HG02884 (cell line): ENCODE measurements at regions not wholly inside any gene's neighbourhood (a gene's known extent, or its start where the extent isn't known, plus 50 kb on each side); places are given as distances from the start of the nearest gene placed in this dataset.
"Not testable (repeated sequence)": the region's sequence is repeated elsewhere in the genome, so short reads cannot be mapped to it uniquely, and the experiment has no call there.

Experiments
- ATAC-seq: cut with Tn5 transposase; IDR thresholded peaks from one replicate; pipeline ENCODE4 v1.9.1; 2021; ENCODE audit warnings: mild to moderate bottlenecking, moderate library complexity; ENCODE audit not compliant: unreplicated experiment

GRCh38 chr5:114148253-114148652, 213.6 kb upstream of the KCNN2 start:
- no peak for ATAC-seq

GRCh38 chr5:114148728-114149127, 213.1 kb upstream of the KCNN2 start:
- not testable (repeated sequence) for ATAC-seq

GRCh38 chr5:114152656-114153360, 209.1 kb upstream of the KCNN2 start:
- ATAC-seq, result no peak

DNA sequence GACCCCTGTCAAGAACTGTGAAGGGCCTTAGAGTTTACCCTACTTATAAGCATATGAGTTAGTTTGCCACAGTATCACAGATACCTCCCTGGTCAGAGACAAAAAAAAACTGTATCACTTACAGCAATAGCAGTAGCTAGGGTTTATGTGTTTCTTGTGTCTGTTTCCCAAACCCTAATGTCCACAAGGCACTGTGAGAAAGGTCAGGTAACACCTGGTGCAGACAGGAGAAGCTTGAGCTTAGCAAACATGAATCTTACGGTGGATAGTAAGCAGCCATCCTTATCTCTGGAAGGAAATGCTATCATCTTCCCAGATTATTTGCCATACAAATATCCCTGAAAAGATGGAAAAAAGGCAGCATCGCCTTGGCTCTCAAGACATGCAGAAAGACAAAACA, 208.5 kb upstream of the KCNN2 start:
- ATAC-seq, result no peak

GRCh38 chr5:114153833-114154232, 208.0 kb upstream of the KCNN2 start:
- ATAC-seq, result no peak

GRCh38 chr5:114166081-114166480, 195.8 kb upstream of the KCNN2 start:
- ATAC-seq, result no peak

- ATAC-seq, result no peak
Measured at GRCh38 chr5:114174131-114174530, 187.7 kb upstream of the KCNN2 start.

GRCh38 chr5:114174837-114175236, 187.0 kb upstream of the KCNN2 start:
- ATAC-seq, result no peak

DNA sequence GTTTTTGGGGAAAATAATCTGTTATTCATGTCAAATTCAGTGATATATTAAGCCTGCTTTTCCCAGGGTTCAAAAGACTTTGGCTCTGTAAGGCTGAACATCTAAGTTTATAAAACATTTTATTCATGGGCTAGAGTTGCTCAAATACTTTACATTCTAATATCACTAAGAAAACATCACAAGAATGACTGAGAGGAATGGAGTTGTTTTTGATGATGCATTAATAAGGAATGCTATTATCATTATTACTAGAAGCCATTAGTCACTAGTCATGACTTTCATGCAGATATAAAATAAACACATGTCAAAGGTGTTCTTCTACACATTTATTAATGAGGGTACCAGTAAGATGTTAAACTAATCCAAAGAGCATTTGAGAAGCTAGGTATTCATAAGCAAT, 185.5 kb upstream of the KCNN2 start:
- no peak for ATAC-seq

DNA sequence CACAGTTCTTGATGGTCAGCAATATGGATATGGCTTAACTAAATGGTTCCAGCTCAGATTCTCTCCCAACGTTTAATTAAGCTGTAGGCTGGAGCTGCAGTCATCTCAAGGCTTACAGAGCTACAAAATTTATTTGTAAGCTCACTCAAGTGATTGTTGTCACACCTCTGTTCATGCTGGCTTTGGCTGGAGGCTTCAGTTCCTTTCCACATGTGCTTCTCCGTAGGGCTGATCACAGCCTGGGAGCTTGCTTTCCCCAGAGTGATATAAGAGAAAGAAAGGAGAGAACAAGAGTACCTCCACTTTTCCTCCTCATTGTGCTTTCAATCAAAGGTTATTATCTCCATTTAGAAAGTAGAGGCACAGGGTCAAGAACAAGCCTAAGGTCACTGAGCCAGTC, 182.7 kb upstream of the KCNN2 start:
- ATAC-seq, result no peak

DNA sequence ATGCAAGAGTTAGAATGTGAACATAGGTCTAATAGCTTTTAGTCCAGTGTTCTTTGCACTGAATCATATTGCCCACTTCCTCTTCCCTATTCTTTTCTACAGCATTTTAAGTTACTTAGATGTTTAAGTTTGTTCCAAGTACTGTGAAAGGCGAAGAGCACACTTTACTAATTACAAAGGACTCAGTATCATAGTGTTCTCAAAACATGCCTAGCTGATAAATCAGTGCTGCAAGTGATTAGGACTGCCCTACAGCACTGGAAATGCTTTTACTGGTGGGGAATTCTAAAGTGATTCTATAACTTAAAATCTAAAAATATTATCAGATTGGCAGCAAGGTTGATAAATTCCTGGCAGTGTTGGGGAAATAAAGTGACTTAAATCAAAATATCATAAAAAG, 177.9 kb upstream of the KCNN2 start:
- ATAC-seq, result no peak

GRCh38 chr5:114185274-114185673, 176.6 kb upstream of the KCNN2 start:
- no peak for ATAC-seq

GRCh38 chr5:114191441-114191840, 170.4 kb upstream of the KCNN2 start:
- no peak for ATAC-seq

- no peak for ATAC-seq
Measured at GRCh38 chr5:114192108-114192507, 169.8 kb upstream of the KCNN2 start.

DNA sequence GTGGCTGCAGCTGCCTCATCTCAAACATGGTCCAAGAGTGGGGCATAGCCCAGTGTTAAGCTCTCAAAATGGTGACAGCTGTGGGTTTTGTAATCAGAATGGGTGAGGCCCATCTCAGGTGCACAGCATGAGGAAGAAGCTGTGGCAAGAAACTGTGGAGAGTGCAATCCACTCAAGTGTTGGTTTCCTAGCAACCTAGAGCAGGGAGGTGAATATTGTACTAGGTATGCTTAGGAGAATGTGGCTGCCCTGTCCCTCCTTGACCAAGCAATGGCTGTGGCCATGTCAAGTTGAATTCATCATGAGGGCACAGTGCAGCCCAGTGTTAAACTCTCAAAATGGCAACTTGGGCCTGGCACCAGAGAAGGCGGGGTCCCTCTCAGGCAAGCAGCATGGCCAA, 160.5 kb upstream of the KCNN2 start:
- no peak for ATAC-seq

- no peak for ATAC-seq
Measured at GRCh38 chr5:114204923-114205322, 156.9 kb upstream of the KCNN2 start.

- ATAC-seq, result no peak
Measured at GRCh38 chr5:114206640-114207039, 155.2 kb upstream of the KCNN2 start.

- ATAC-seq, result no peak
Measured at GRCh38 chr5:114207615-114208014, 154.3 kb upstream of the KCNN2 start.

DNA sequence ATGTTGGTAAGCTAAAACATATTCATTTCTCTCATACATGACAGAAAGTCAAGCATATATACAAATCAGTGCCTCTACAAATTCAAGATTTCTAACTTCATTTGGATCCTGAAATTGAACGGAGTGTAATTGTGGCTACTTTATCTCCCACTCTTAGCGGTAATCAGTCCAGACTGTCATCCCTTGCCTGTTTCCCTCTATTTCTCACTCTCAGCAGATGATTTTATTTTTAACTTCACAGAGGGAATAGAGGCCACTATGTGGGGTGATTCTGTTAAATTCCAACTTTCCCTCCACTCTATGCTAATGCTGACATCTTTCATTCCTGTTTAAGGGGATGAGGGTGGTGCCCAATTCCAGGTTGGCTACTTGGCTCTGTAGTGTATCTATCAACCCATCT, 153.8 kb upstream of the KCNN2 start:
- no peak for ATAC-seq

DNA sequence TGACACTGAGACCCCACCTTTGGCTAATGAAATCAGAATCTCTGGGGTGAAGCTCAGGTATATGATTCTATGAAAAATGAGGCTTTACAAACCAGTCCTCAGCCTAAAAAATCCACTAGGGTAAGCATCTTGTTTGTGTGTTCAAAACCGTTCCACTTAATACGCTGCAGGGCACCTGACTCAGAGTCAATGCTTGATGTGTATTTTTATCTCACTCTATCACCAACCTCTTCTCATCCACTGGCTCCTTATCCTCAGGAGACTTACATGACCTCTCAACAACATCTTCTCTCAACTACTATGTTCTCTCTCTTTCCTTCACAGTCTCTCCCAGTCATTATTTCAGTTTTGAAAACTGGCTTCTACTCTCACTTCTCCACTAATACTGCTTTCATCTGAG, 153.3 kb upstream of the KCNN2 start:
- no peak for ATAC-seq

DNA sequence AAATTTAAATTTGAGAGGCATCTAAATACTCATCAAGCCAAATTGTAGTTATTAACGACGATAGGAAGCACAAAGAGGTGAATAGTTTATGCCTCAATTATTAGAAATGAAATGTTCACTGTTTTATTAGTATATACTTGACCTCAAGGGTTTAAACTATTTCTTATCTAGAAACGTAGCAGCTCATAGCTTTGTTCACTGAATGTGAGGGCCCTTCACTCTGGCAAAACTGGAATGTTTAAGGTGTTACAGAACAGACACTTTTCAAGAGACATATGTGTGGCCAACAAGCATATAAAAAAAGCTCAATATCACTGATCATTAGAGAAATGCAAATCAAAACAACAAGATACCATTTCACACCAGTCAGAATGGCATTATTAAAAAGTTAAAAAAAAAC, 151.2 kb upstream of the KCNN2 start:
- ATAC-seq, result no peak

- ATAC-seq, result no peak
Measured at GRCh38 chr5:114221807-114222206, 140.1 kb upstream of the KCNN2 start.

DNA sequence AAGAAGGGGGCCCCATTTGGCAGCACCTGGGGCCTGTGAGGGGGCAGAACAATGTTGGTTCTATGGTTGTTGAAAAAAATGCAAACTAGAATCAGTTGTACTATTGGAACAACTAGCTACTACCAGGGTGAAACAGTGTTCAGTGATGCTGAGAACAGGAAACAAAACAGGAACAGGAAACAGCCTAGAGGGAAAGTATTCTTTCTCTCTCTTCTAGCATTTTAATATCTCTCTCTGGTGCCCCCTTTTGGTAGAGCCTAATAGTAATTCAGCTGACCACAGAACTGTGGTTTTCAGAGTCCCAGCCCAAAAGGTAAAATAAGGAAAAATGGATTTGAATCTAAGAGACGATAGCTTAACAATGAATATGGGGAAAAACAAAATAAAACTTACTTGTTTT, 138.0 kb upstream of the KCNN2 start:
- ATAC-seq, result peak; percentile 73
